Central memory CD8-positive, alpha-beta T cell (primary cell): ENCODE measurements at regions not wholly inside any gene's neighbourhood (a gene's known extent, or its start where the extent isn't known, plus 50 kb on each side); places are given as distances from the start of the nearest gene placed in this dataset.

ENCODE experiments used
- ATAC-seq: fragments of 150-1000 bp; cut with Tn5 transposase; replicated peaks from 2 replicates; pipeline ENCODE4 v1.10.0; 2022; ENCODE audit warnings: mild to moderate bottlenecking, moderate FRiP score, moderate number of reproducible peaks; ENCODE audit not compliant: poor library complexity, severe bottlenecking; ENCODE audit errors: extremely low read depth
- DNase-seq, 2 donors: peaks; one replicate each; pipeline ENCODE4 v3.0.0; 2021; ENCODE audit warnings: low spot score in 2 of 2
- H3K27ac Mint-ChIP-seq: one replicate; pipeline ENCODE4 v1.8.0; 2022; ENCODE audit warnings: low read depth, mild to moderate bottlenecking, moderate library complexity, mixed read lengths
- H3K27me3 Mint-ChIP-seq: one replicate; pipeline ENCODE4 v1.8.0; 2022; ENCODE audit warnings: mixed read lengths
- H3K36me3 Mint-ChIP-seq: one replicate; pipeline ENCODE4 v1.8.0; 2022; ENCODE audit warnings: mild to moderate bottlenecking, moderate library complexity, mixed read lengths; ENCODE audit not compliant: insufficient read depth
- H3K4me1 Mint-ChIP-seq: one replicate; pipeline ENCODE4 v1.8.0; 2022; ENCODE audit warnings: mixed read lengths
- H3K4me3 Mint-ChIP-seq: one replicate; pipeline ENCODE4 v1.8.0; 2022; ENCODE audit warnings: mild to moderate bottlenecking, moderate library complexity, mixed read lengths
- H3K9me3 Mint-ChIP-seq: one replicate; pipeline ENCODE4 v1.8.0; 2022; ENCODE audit warnings: mixed read lengths

DNA sequence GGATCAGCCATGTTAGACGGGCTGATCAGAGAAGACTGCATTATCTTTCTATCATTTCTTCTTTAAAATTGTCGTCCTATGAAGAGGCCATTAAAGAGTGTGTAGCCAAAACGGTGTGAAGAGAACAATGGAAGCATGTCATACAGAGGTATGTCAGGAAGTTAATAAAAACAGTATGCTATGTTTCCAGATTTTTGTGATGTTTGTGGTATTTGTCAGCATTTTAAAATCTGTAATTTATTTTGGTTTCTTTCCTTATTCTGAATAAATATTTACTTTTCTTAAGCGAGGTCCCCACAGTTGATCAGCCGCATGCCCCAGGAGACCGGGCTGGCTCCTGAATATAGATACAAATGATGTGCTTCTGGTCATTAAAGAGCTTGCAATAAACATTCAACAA is 142.9 kb upstream of the SERP2 start:
- ATAC-seq (no peak), DNase-seq (no peak)
- H3K4me1 Mint-ChIP-seq, result no peaks in the 10 kb centered on the region
- H3K27ac Mint-ChIP-seq, result no peak overlapping the region
- H3K4me3 Mint-ChIP-seq, result no peak overlapping the region
- H3K27me3 Mint-ChIP-seq, result no peaks in the 10 kb centered on the region
- H3K36me3 Mint-ChIP-seq, result peaks cover 2% of the 10 kb centered on the region
- H3K9me3 Mint-ChIP-seq, result no peaks in the 10 kb centered on the region

- DNase-seq (no peak), ATAC-seq (no peak)
- Mint-ChIP-seq H3K27ac (no peak overlapping the region), H3K36me3 (peaks cover 2% of the 10 kb centered on the region), H3K4me1 (no peaks in the 10 kb centered on the region), H3K9me3 (no peaks in the 10 kb centered on the region), H3K27me3 (no peaks in the 10 kb centered on the region), H3K4me3 (no peak overlapping the region)
These were observed 141.7 kb upstream of the SERP2 start for GRCh38 chr13:44231786-44232516.

DNA sequence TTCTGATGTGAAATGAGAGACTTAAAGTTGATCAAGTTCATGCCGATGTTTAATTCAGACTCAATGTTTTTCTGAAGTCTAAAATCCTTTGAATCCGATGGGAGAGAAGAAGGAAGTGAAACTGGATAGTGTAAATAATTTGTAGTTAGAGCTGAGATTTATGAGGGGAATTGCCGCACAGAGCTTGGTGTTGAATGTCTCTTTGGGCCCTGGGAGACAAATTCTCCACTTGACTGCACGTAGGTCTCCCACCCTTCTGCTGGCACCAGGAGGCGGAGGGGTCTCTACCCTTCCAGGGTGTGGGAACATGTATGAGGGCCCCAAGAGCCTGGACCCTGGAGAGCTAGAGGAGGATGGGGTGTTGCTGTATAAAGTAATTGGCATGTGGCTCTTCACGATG is 140.8 kb upstream of the SERP2 start:
- no peaks in the 10 kb centered on the region for H3K9me3 Mint-ChIP-seq
- DNase-seq, result no peak
- no peak overlapping the region for H3K27ac Mint-ChIP-seq
- no peaks in the 10 kb centered on the region for H3K27me3 Mint-ChIP-seq
- no peak for ATAC-seq
- no peak overlapping the region for H3K4me3 Mint-ChIP-seq
- peaks cover 2% of the 10 kb centered on the region for H3K36me3 Mint-ChIP-seq
- H3K4me1 Mint-ChIP-seq, result no peaks in the 10 kb centered on the region

- no peak overlapping the region for H3K27ac Mint-ChIP-seq
- no peak overlapping the region for H3K4me3 Mint-ChIP-seq
- no peaks in the 10 kb centered on the region for H3K4me1 Mint-ChIP-seq
- ATAC-seq, result no peak
- DNase-seq, result no peak
- no peaks in the 10 kb centered on the region for H3K9me3 Mint-ChIP-seq
- peaks cover 2% of the 10 kb centered on the region for H3K36me3 Mint-ChIP-seq
- no peaks in the 10 kb centered on the region for H3K27me3 Mint-ChIP-seq
These were observed 139.1 kb upstream of the SERP2 start for GRCh38 chr13:44234566-44234965.

- H3K9me3 Mint-ChIP-seq, result no peaks in the 10 kb centered on the region
- no peak overlapping the region for H3K27ac Mint-ChIP-seq
- DNase-seq (no peak), ATAC-seq (no peak)
- no peak overlapping the region for H3K4me3 Mint-ChIP-seq
- H3K27me3 Mint-ChIP-seq, result no peaks in the 10 kb centered on the region
- peaks cover 2% of the 10 kb centered on the region for H3K36me3 Mint-ChIP-seq
- no peaks in the 10 kb centered on the region for H3K4me1 Mint-ChIP-seq
These were observed 137.3 kb upstream of the SERP2 start for GRCh38 chr13:44236370-44236769.

- Mint-ChIP-seq H3K36me3 (peaks cover 2% of the 10 kb centered on the region), H3K27me3 (no peaks in the 10 kb centered on the region), H3K27ac (no peak overlapping the region), H3K4me3 (no peak overlapping the region), H3K4me1 (no peaks in the 10 kb centered on the region), H3K9me3 (no peaks in the 10 kb centered on the region)
- ATAC-seq, result no peak
- DNase-seq, result no peak
These were observed 136.8 kb upstream of the SERP2 start for GRCh38 chr13:44236801-44237207.

DNA sequence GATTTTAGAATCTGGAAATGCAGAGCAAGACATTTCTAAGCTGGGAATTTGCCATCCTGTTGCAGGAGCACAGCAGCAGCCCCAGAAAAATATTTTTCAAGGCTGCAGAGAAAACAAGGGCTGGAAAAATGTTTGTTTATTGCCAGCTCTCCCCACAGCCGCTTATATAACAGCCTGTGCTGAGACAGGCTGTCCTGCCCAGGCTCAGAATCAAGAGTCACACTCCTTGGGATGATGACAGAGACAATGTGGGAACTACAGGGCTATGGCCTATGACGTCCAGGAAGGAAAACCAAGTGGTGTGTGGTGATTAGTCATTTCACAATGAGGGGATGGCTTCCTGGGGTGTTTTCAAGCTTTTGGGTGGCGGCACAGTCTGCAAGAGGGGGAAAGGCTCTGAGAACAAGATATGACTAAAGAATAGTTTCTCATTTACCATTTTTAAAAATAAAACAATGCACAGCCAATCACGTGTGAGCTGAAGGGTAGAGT is 136.3 kb upstream of the SERP2 start:
- no peaks in the 10 kb centered on the region for H3K4me1 Mint-ChIP-seq
- H3K27ac Mint-ChIP-seq, result no peak overlapping the region
- peaks cover 2% of the 10 kb centered on the region for H3K36me3 Mint-ChIP-seq
- H3K27me3 Mint-ChIP-seq, result no peaks in the 10 kb centered on the region
- DNase-seq (no peak), ATAC-seq (no peak)
- no peaks in the 10 kb centered on the region for H3K9me3 Mint-ChIP-seq
- H3K4me3 Mint-ChIP-seq, result no peak overlapping the region

- Mint-ChIP-seq H3K36me3 (peaks cover 2% of the 10 kb centered on the region), H3K27ac (no peak overlapping the region), H3K9me3 (no peaks in the 10 kb centered on the region), H3K4me1 (no peaks in the 10 kb centered on the region), H3K4me3 (no peak overlapping the region), H3K27me3 (no peaks in the 10 kb centered on the region)
- ATAC-seq (no peak), DNase-seq (no peak)
These were observed 135.7 kb upstream of the SERP2 start for GRCh38 chr13:44237881-44238421.

DNA sequence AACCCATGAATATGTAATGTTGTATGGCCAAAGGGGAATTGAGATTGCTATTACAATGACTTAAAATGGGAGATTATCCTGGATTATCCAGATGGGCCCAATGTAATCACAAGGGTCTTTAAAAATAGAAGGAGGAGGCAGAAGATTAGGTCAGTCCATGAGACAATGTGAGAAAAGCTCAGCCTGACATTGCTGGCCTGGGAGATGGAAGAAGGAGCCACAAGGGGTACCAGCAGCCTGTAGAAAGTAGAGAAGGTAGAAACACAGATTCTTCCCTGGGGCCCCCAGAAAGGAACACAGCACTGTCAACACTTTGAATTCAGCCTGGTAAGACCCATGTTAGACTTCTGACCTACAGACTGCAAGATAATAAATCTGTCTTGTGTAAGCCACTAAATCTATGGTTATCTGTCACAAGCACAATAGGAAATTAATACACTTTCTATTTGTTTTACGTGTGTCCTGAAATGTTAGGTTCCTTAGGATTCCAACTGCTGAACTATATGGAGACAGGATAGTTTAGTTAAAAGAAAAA is 132.9 kb upstream of the SERP2 start:
- ATAC-seq, result no peak
- Mint-ChIP-seq H3K27ac (no peak overlapping the region), H3K9me3 (no peaks in the 10 kb centered on the region), H3K4me1 (no peaks in the 10 kb centered on the region), H3K4me3 (no peak overlapping the region), H3K36me3 (no peaks in the 10 kb centered on the region), H3K27me3 (no peaks in the 10 kb centered on the region)
- no peak for DNase-seq

DNA sequence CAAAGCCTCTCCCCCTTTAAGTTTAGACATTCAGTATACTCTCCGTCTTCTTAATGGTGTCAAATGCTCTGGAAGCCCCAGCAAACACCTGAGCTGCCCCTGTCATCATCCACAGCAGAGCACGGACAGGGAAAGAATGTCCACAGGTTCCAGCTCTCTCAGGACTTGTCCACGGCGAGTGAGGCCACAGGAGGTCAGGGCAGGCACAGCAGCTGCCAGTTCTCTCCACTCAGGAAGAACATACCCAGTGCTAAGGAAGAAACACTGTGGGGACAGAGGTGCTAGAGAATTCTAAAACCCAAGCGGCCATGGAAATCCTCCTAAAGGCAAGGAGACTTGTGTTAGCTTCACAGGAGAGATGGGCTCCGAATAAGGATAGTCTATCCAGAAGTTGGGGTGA is 132.0 kb upstream of the SERP2 start:
- H3K27ac Mint-ChIP-seq, result no peak overlapping the region

GRCh38 chr13:44242766-44243165 is 130.9 kb upstream of the SERP2 start:
- Mint-ChIP-seq H3K36me3 (no peaks in the 10 kb centered on the region), H3K4me1 (no peaks in the 10 kb centered on the region), H3K4me3 (no peak overlapping the region), H3K27me3 (no peaks in the 10 kb centered on the region), H3K27ac (no peak overlapping the region), H3K9me3 (no peaks in the 10 kb centered on the region)
- ATAC-seq (no peak), DNase-seq (no peak)

More for the DNA sequence above, 132.0 kb upstream of the SERP2 start:
- DNase-seq, result no peak
- H3K9me3 Mint-ChIP-seq, result no peaks in the 10 kb centered on the region
- H3K27me3 Mint-ChIP-seq, result no peaks in the 10 kb centered on the region
- no peaks in the 10 kb centered on the region for H3K36me3 Mint-ChIP-seq
- H3K4me1 Mint-ChIP-seq, result no peaks in the 10 kb centered on the region
- H3K4me3 Mint-ChIP-seq, result no peak overlapping the region
- ATAC-seq, result no peak

DNA sequence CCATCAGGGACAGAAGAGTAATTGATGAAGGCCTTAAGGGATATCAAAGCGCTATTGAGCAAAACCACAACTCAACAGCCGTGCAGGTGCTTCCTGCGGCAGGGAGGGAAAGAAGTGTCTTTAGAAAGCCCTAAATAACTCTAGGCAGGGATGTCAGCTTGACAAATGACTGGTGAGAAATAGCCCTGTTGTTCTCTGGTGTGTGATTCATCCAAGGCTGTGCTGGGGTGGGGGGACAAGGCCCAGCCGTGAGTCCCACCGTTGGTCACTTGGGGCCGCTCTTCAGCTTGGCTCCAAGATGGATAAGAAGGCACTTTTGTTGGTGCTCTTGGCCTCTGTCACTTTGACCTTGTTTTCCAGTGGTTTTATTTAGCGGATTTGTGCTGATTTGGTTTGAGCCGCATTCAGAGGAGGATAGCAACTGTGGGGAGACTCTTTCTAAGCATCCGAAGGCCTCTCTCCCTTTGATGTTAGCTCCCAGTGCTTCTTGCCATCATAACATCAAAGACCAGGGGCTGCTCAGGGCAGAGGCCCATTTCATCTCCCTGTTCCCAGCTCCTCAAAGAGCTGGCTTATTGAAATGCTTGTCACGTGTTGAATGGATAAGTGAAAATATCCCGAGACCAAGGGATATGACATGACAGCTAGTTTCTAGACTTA is 130.3 kb upstream of the SERP2 start:
- Mint-ChIP-seq H3K36me3 (no peaks in the 10 kb centered on the region), H3K27ac (no peak overlapping the region), H3K27me3 (no peaks in the 10 kb centered on the region), H3K9me3 (no peaks in the 10 kb centered on the region), H3K4me3 (no peak overlapping the region), H3K4me1 (no peaks in the 10 kb centered on the region)
- DNase-seq (no peak), ATAC-seq (no peak)

DNA sequence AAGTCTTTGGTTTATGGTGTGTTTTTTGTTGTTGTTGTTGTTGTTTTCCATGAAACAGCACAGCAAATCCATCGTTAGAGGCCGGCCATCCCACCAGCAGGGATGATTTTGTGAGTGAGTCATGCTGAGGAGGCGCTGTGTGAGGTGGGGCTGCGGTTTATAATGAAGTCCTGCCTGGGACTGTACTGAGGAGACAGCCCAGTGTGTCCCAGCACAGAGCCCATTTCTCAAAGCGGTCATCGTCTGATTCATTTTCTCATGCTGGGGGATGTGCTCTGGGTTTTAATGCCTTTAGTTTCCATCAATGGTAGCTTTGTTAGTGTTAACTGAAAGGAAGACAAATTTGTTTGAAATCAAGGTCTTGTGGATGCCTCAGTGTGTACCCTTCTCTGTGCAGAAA is 129.3 kb upstream of the SERP2 start:
- no peak overlapping the region for H3K4me3 Mint-ChIP-seq
- H3K27ac Mint-ChIP-seq, result no peak overlapping the region
- H3K27me3 Mint-ChIP-seq, result no peaks in the 10 kb centered on the region
- no peaks in the 10 kb centered on the region for H3K4me1 Mint-ChIP-seq
- no peaks in the 10 kb centered on the region for H3K36me3 Mint-ChIP-seq
- DNase-seq (no peak), ATAC-seq (no peak)
- H3K9me3 Mint-ChIP-seq, result no peaks in the 10 kb centered on the region
